ENCODE measurements at regions not wholly inside any gene's neighbourhood (a gene's known extent, or its start where the extent isn't known, plus 50 kb on each side); places are given as distances from the start of the nearest gene placed in this dataset.

- TF ChIP-seq CTCF (IDR thresholded peaks at IDR 0.05) (no peak), POLR2AphosphoS5 (IDR thresholded peaks at IDR 0.05) (no peak)
These were observed 109.2 kb downstream of the IGLL1 start for GRCh38 chr22:23470811-23471389.

Measured in sigmoid colon (tissue), 4 donors.